ENCODE measurements at regions not wholly inside any gene's neighbourhood (a gene's known extent, or its start where the extent isn't known, plus 50 kb on each side); places are given as distances from the start of the nearest gene placed in this dataset.

DNA sequence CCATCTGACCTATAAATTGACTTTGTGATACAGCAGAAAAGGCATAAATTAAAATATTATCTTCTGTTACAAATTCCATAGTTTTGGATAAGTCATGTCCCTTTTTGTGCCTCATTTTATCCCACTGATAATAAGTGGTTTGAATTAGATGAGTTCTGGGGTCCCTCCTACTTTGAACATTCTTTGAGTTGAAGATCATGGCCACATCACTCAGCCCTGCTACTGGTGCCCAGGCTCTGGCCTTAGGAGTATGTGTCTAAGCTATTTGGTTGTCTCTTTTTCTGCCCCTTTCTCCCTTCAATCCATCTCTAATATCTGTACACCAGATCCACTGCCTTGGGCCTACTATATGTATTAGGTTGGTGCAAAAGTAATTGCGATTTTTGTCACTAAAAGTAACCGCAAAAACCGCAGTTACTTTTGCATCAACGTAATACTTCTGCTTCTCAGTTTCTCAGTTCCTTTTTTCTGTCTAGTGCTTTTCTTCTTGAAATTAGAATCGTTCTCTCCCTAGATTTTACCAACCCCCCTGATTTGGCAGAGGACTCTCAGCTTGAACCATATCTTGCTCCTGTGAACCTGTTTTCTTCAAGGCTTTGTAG lies 362.5 kb upstream of the TNP1 start:
- Histone ChIP-seq H3K4me3 (ENCODE audit: low read depth, low read length) (no peak overlapping the region), H3K27ac (peak overlapping the region; percentile 90), H3K36me3 (replicated peaks) (no peaks in the 10 kb centered on the region), H3K27me3 (replicated peaks) (no peaks in the 10 kb centered on the region)
- in situ Hi-C loops (cut with HindIII; ENCODE audit: low pct_ligation_motif_present, low sequenced_read_pairs), result no loop called here
- no peak for DNase-seq
- TF ChIP-seq, protein P1, sequence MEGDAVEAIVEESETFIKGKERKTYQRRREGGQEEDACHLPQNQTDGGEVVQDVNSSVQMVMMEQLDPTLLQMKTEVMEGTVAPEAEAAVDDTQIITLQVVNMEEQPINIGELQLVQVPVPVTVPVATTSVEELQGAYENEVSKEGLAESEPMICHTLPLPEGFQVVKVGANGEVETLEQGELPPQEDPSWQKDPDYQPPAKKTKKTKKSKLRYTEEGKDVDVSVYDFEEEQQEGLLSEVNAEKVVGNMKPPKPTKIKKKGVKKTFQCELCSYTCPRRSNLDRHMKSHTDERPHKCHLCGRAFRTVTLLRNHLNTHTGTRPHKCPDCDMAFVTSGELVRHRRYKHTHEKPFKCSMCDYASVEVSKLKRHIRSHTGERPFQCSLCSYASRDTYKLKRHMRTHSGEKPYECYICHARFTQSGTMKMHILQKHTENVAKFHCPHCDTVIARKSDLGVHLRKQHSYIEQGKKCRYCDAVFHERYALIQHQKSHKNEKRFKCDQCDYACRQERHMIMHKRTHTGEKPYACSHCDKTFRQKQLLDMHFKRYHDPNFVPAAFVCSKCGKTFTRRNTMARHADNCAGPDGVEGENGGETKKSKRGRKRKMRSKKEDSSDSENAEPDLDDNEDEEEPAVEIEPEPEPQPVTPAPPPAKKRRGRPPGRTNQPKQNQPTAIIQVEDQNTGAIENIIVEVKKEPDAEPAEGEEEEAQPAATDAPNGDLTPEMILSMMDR (IDR thresholded peaks at IDR 0.05; ENCODE audit: low read depth, low read length, missing control alignments), result no peak

DNA sequence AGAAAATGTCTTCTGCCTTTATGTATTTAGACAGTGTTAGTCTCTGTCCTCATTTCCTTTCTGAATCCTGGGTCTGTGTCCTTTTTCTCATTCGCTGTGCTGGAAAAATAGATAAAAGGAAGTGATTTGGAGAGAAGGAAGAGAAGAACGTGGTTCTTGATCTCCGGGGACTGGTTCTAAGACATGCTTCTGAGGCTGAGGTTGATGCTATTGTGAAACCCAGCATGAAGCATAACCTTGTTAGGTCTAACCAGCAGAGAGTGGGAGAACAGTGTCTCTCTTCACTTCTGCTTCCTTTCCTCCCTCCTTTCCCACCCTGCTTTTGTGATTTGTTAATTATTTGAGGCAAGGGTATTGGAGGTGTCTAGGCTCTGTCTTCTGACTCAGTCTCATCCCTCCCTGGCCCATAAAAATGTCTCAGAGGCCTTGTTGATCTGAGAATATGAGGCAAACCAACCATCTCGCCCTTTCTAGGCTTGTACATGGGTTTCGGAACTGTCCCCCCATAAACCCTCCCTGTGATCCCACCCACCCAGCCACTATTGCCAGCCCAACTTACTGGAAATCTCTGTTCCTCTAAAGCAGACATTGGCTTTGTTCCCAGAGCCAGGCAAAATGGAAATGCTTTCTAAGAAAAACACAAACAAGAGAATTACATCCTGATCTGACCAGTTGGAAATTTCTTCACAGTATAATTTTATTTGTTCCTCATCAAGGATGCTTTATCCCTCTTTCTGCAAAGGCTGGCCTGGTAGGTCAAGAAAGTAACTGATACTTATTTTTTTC lies 360.6 kb upstream of the TNP1 start:
- Histone ChIP-seq H3K4me3 (ENCODE audit: low read depth, low read length) (no peak overlapping the region), H3K36me3 (replicated peaks) (no peaks in the 10 kb centered on the region), H3K27me3 (replicated peaks) (no peaks in the 10 kb centered on the region), H3K27ac (no peak overlapping the region)
- DNase-seq, result no peak
- in situ Hi-C loops (cut with HindIII; ENCODE audit: low pct_ligation_motif_present, low sequenced_read_pairs), result no loop called here
- TF ChIP-seq, protein P1 (IDR thresholded peaks at IDR 0.05; ENCODE audit: low read depth, low read length, missing control alignments), result no peak

- Histone ChIP-seq H3K27me3 (replicated peaks) (no peaks in the 10 kb centered on the region), H3K4me3 (ENCODE audit: low read depth, low read length) (no peak overlapping the region), H3K27ac (peak overlapping the region; percentile 19), H3K36me3 (replicated peaks) (no peaks in the 10 kb centered on the region)
- no peak for DNase-seq
- in situ Hi-C loops (cut with HindIII; ENCODE audit: low pct_ligation_motif_present, low sequenced_read_pairs), result no loop called here
- TF ChIP-seq, protein P1 (IDR thresholded peaks at IDR 0.05; ENCODE audit: low read depth, low read length, missing control alignments), result no peak
Observed at GRCh38 chr2:217219164-217219520, 359.3 kb upstream of the TNP1 start.

DNA sequence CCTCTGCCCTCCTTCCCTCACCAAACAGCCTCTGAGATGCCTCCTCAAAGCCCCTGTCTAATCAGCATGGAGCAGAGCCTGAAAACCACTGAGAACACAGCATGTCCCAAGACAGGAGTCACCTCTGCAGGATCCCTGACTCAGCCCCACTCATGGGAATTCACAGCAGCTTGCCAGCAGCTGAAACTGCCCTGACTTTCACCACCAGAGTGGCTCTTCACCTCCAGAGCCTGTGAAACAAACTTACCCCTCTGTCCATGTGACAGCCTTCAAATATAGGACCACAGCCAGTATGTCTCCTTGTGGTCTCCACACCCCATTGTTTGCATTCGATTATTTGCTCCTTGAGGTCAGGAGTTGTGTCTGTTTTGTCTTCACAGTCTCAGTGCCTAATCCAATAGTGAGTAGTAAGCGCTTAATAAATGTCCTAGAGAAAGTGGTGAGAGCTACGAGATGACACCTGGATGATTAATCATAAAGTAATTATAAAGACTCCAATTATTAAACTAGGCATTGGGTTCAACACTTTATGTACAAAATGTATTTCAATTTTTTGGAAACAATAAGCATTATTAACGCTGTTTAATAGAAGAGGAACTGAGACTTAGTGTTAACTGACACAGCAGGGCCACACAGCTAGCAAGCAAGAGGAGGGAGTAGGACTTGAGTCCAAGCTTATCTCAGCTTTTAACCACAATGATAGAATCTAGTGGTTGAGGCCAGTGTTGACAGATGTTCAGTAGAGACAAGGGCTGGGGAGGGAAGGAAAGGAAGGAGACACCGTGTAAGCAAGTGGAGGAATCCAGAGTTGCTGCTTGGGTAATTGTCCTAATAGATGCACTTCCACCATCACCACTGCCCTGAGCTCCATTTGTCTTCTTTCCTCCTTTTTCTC lies 358.7 kb upstream of the TNP1 start:
- no peaks in the 10 kb centered on the region for H3K36me3 ChIP-seq (replicated peaks)
- no peak overlapping the region for H3K4me3 ChIP-seq (ENCODE audit: low read depth, low read length)
- TF ChIP-seq, protein P1 (IDR thresholded peaks at IDR 0.05; ENCODE audit: low read depth, low read length, missing control alignments), result no peak
- DNase-seq, result peak; percentile 84
- H3K27ac ChIP-seq, result peak overlapping the region; percentile 19
- H3K27me3 ChIP-seq (replicated peaks), result no peaks in the 10 kb centered on the region
- in situ Hi-C loops (cut with HindIII; ENCODE audit: low pct_ligation_motif_present, low sequenced_read_pairs), result no loop called here

DNA sequence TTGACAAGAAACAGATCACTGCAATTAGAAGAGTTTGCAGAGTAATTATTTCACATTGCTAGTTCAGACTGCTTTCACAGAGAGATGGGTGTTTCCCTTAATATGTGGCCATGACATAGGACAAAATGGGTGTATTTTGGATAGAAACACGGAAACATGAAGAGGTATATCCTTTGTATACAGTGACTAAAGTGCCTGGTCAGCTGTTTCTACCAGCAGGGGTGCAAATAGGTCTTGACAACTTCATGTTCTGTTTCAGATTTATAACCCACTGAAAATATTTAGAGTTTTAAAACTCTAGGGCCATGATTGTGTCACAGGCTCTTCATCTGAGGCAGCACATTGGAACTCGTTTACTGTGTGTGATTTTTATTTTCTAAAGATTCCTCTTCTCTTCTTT lies 357.1 kb upstream of the TNP1 start:
- Histone ChIP-seq H3K27ac (no peak overlapping the region), H3K4me3 (ENCODE audit: low read depth, low read length) (no peak overlapping the region), H3K27me3 (replicated peaks) (no peaks in the 10 kb centered on the region), H3K36me3 (replicated peaks) (no peaks in the 10 kb centered on the region)
- TF ChIP-seq, protein P1 (IDR thresholded peaks at IDR 0.05; ENCODE audit: low read depth, low read length, missing control alignments), result no peak
- in situ Hi-C loops (cut with HindIII; ENCODE audit: low pct_ligation_motif_present, low sequenced_read_pairs), result no loop called here
- DNase-seq, result no peak

Measured in brain microvascular endothelial cell (primary cell).